Rectal smooth muscle tissue (tissue), 1 donor: ENCODE measurements at regions not wholly inside any gene's neighbourhood (a gene's known extent, or its start where the extent isn't known, plus 50 kb on each side); places are given as distances from the start of the nearest gene placed in this dataset.

ENCODE experiments used
- H3K27ac ChIP-seq: one replicate; pipeline ENCODE4 v1.7.0; 2013; ENCODE audit warnings: low read depth, low read length, inconsistent platforms
- H3K27me3 ChIP-seq: one replicate; pipeline ENCODE4 v1.7.0; 2013; ENCODE audit warnings: low read length; ENCODE audit not compliant: control insufficient read depth, insufficient read depth
- H3K36me3 ChIP-seq: one replicate; pipeline ENCODE4 v1.7.0; 2013; ENCODE audit warnings: low read length; ENCODE audit not compliant: control insufficient read depth, insufficient read depth
- H3K4me1 ChIP-seq: one replicate; pipeline ENCODE4 v1.7.0; 2013; ENCODE audit warnings: low read length; ENCODE audit not compliant: control insufficient read depth, insufficient read depth
- H3K4me3 ChIP-seq: one replicate; pipeline ENCODE4 v1.7.0; 2013; ENCODE audit warnings: low read length
- H3K9ac ChIP-seq: one replicate; pipeline ENCODE4 v1.7.0; 2013; ENCODE audit warnings: low read length

DNA sequence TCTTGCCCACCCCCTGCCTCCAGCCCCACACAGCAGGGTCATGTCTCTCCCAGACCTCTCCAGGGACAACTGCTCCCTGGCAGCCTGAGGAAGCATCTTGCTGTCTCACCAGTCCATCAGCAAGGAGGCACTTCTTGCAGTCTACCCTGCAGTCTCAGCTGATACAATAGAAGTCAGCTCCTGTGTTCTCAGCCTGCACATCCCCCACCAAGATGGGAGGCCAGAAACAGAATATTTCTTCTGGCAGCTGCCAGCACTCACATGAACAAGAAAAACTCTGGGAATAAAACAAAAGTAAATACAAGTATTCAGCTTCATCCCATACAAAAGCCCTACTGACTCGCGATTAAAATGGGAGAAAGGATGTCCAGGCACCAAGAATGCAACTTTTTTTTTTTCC is 457.4 kb upstream of the PROK2 start:
- no peak overlapping the region for H3K9ac ChIP-seq

DNA sequence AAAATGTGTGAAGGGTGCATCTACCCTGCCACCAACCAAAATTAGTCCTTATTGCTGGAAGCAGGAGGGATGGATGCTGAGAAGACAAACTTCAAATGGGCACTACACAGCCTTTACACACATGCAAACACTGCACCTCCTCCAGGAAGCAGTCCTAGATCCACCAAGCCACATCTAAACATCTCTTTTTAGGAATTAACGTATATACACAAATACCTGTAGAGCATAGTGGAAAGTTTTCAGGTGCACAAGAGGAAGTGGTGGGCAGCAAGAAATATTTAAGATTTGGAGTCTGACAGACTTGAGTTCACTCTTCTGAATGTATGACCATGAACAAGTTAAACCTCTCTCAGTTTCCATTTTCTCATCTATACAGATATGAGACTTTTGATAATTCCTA is 456.6 kb upstream of the PROK2 start:
- Histone ChIP-seq H3K27me3 (no peaks in the 10 kb centered on the region), H3K4me3 (no peak overlapping the region), H3K9ac (no peak overlapping the region), H3K4me1 (peaks cover 14% of the 10 kb centered on the region), H3K27ac (no peak overlapping the region), H3K36me3 (no peaks in the 10 kb centered on the region)

More for the DNA sequence above, 457.4 kb upstream of the PROK2 start:
- no peak overlapping the region for H3K27ac ChIP-seq
- no peaks in the 10 kb centered on the region for H3K27me3 ChIP-seq
- H3K4me1 ChIP-seq: peaks cover 21% of the 10 kb centered on the region
- no peak overlapping the region for H3K4me3 ChIP-seq
- no peaks in the 10 kb centered on the region for H3K36me3 ChIP-seq

DNA sequence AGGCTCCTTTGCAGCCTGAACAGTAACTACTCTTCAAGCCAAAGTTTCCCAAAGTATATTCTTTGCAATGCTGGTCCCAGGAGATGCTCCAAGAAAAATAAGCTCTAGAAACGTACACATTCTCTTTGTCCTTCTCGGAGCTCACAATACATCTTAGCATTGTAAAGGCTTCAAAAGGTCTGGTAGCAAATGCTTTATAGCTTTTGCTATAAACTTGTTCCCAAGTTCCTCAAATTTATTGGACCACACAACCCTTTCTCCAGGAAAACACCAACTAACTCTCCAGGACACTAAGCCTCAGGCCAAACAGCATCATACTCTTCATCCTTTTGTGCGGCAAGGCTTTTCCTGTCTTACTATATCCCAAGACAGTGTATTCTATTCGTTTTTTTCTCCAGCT is 455.6 kb upstream of the PROK2 start:
- H3K27ac ChIP-seq: no peak overlapping the region
- peaks cover 10% of the 10 kb centered on the region for H3K4me1 ChIP-seq
- no peak overlapping the region for H3K9ac ChIP-seq

DNA sequence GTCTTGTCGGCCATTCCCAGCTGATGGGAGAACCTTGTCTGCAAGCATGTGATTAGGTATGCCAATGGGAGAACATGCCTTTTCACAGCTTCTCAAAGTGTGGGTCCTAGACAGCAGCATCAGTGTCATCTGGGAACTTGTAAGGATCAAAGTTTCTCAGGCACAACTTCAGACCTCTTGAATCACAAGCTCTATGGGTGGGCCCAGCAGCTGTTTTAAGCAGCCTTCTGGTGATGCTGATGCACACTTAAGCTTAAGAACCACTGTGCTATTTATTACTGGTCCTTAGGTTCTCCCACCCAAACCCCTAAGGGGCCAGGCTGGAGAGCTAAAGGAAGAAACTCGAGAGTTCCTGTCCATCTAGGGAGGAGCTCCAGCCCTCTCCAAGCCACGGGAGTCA is 453.9 kb upstream of the PROK2 start:
- Histone ChIP-seq H3K9ac (no peak overlapping the region), H3K36me3 (no peaks in the 10 kb centered on the region), H3K27me3 (no peaks in the 10 kb centered on the region), H3K27ac (no peak overlapping the region), H3K4me1 (peaks cover 19% of the 10 kb centered on the region), H3K4me3 (no peak overlapping the region)

More for the DNA sequence above, 455.6 kb upstream of the PROK2 start:
- Histone ChIP-seq H3K27me3 (no peaks in the 10 kb centered on the region), H3K36me3 (no peaks in the 10 kb centered on the region), H3K4me3 (no peak overlapping the region)

DNA sequence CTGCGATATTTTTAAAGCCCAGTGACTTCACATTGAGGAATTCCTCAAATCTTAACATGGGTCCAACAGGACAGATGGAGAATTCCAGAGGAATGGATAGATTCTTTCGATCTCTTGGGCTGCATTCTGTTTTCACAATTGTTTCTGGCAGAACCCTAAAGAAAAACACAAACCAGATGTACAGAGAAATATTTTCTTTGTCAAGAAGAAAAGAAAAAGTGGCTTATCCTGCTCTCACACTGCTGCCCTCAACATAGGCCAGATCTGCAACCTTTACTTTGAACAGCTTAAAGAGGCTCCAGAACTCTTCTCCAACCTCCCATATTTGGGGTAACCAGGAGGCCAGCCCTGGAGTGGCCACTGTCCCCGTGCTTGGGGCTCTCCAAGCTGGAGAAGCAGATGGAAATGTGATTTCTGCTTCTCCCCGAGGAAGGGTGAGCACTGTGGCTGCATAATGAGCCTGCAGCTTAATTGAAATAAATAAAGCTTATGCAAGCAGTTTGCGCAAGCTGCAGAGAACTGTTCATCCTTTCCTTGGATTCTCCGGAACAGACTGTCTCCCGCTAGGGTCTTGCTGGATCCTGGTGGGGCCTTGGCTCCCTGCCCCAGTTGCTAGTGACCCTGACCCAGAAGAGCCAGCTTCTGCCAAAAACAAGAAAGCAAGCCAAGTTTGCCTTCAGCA is 453.2 kb upstream of the PROK2 start:
- no peaks in the 10 kb centered on the region for H3K27me3 ChIP-seq
- H3K4me3 ChIP-seq: no peak overlapping the region
- peaks cover 21% of the 10 kb centered on the region for H3K4me1 ChIP-seq
- no peak overlapping the region for H3K9ac ChIP-seq
- no peaks in the 10 kb centered on the region for H3K36me3 ChIP-seq
- H3K27ac ChIP-seq: no peak overlapping the region

DNA sequence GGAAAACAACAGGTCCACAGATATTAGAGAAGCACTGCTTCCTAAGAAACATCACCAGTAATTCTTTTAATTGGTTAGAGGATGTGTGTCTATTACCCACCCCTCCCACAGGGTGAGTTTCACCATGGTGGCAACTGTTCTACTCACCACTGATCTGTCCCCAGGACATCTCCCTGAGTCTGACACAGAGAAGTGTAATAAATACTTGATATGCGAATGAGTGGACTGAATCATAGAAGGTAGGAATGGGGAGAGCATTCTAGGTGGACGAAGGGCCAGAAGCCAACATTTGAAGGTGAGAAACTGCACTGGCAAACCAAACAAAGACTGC is 452.7 kb upstream of the PROK2 start:
- Histone ChIP-seq H3K27ac (no peak overlapping the region), H3K4me3 (no peak overlapping the region), H3K4me1 (peaks cover 21% of the 10 kb centered on the region), H3K36me3 (no peaks in the 10 kb centered on the region), H3K27me3 (no peaks in the 10 kb centered on the region), H3K9ac (no peak overlapping the region)

DNA sequence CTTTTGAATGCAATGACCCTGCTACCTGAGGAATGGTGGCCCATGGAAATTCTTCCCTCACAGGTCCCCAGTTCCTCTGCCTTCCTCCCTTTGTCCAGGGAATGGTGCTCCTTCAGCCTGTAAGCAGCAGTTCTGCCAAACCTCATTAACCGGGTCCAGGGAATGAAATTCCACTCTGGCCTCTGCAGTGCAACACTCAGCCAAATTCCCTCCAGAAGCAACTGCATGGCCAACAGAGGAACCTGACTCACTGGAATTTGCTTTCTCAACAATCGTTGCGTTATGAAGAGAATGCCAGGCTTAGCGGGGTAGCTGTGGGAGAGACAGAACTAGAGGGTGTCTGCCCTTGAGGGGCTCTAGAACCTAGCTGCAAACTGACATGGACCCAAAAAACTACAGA is 449.4 kb upstream of the PROK2 start:
- Histone ChIP-seq H3K27ac (no peak overlapping the region), H3K9ac (no peak overlapping the region), H3K36me3 (no peaks in the 10 kb centered on the region), H3K4me3 (no peak overlapping the region), H3K27me3 (no peaks in the 10 kb centered on the region), H3K4me1 (peaks cover 27% of the 10 kb centered on the region)

DNA sequence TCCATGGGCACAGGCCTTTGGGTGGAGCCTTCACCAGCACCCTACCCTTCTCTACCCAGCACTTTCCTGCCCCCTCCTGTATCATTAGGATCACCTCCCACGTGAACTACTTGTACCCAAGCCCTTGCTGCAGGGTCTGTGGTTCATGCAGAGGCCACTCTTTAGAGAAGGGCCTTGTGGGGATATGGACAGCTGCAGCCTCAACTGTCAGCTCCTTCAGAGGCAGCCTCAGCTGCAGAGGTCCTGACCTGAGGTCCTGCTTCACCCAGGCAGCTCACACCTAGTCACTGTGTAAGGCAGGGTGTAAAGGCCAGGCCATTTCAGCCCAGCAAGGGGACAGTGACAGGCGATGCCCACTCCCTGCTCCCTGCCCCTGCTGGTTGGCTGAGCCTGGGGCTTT is 448.6 kb upstream of the PROK2 start:
- Histone ChIP-seq H3K27ac (no peak overlapping the region), H3K4me3 (no peak overlapping the region), H3K36me3 (no peaks in the 10 kb centered on the region), H3K9ac (no peak overlapping the region), H3K27me3 (no peaks in the 10 kb centered on the region), H3K4me1 (peaks cover 24% of the 10 kb centered on the region)

DNA sequence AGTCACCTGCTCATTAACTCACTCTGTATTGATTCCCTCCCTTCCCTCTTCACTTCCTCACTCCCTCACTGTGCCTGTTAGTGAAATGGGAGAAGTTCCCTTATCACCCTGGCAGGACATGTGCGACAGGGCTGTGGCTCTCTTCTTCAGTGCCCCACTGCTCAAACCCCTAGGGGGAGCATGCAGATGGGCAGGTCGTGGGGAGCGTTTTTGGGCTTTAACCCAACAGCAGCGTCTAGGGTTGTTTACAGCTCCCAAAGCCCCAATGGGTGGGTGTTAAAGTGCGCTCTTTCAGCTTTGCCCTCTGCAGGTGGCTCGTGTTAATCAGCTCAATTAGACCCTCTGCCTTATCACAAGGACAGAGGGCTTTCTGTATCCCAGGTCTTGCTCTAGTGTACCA is 447.8 kb upstream of the PROK2 start:
- Histone ChIP-seq H3K4me1 (peaks cover 18% of the 10 kb centered on the region), H3K27me3 (no peaks in the 10 kb centered on the region)

DNA sequence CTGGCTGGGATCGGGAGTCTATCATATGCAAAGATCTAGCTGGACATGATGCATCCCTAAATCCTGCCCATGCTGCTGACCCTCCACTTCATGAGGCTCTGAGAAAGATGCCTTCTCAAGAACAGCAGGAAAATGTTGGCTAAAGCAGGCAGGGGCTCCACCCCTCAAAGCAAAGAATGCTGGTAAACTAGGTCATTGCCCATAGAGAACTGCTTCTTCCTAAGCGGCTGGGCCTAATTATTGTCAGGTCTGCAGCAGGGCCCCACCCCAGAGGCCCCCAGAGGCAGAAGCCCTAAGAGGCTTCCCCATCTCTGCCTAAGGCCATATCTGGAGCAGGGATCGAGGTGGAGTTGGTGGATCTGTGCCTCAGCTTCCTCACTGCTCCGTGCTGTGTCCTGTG is 447.4 kb upstream of the PROK2 start:
- no peak overlapping the region for H3K27ac ChIP-seq
- no peaks in the 10 kb centered on the region for H3K27me3 ChIP-seq
- H3K9ac ChIP-seq: no peak overlapping the region
- no peaks in the 10 kb centered on the region for H3K36me3 ChIP-seq
- H3K4me3 ChIP-seq: no peak overlapping the region
- H3K4me1 ChIP-seq: peaks cover 17% of the 10 kb centered on the region

More for the DNA sequence above, 447.8 kb upstream of the PROK2 start:
- Histone ChIP-seq H3K27ac (no peak overlapping the region), H3K9ac (no peak overlapping the region), H3K4me3 (no peak overlapping the region), H3K36me3 (no peaks in the 10 kb centered on the region)

DNA sequence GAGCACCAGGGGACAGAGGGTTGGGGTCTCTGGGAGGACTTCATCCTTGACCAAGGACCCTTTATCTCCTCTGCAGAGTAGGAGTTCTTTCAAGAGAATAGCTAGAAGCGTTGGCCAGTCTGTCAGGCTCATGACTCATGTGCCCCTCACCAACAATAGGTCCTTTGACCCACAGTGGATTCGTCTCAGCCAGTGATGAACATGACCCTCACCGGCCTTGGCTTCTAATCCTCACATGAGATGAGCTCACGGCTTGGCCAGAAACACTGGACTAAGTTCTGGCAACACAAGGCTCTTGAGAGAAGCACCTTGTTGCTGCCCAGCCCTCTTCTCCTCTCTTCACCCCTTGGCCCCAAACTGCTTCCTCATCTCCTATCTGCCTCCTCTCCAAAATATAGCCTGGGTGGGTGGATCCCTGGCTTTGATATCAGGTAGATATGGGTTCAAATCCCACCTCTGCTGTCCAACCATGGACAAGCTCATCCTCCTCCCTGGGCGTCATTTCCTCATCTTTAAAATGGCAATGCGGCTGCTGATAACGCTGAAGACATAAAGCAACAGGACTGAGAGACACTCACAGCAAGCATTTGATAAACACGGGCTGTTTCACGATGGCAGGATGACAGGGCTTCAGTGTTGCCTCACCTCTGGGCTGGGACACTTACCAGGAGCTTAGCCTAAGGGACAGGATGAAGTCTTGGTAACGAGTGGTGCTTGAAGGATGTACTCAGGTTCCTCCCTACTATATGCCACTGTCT is 446.7 kb upstream of the PROK2 start:
- no peak overlapping the region for H3K4me3 ChIP-seq
- H3K27ac ChIP-seq: no peak overlapping the region
- H3K4me1 ChIP-seq: peaks cover 17% of the 10 kb centered on the region
- H3K27me3 ChIP-seq: no peaks in the 10 kb centered on the region
- H3K36me3 ChIP-seq: no peaks in the 10 kb centered on the region
- no peak overlapping the region for H3K9ac ChIP-seq

DNA sequence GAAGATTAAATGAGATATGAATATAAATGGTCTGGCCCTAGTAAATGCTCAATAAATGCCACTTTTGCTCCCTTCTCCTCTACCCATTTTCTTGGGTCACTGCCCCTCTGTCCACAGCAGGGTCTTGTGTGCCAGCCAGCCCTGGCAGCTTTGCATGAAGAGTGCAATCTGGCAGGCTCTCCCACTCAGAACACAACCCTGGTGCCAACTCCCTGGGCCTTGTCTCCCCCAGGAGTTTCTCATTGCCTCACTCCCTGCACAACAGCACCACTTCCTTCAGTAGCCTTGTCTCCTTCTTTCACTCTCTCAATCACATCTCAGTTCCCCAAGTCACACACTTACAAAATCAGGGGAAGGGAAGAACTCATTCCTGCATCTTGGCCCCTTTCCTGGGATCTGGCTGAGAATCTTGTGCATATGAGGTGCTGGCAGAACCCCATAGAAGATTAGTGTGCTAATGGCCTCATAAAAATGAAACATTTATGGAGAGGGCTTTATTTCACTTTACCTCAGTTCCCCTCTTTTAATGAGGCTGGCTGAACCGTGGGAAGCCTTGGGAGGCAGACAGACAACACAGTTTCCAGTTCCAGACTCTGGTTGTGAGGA is 445.9 kb upstream of the PROK2 start:
- no peaks in the 10 kb centered on the region for H3K27me3 ChIP-seq
- peaks cover 17% of the 10 kb centered on the region for H3K4me1 ChIP-seq
- H3K4me3 ChIP-seq: no peak overlapping the region
- H3K36me3 ChIP-seq: no peaks in the 10 kb centered on the region
- H3K9ac ChIP-seq: no peak overlapping the region
- no peak overlapping the region for H3K27ac ChIP-seq

DNA sequence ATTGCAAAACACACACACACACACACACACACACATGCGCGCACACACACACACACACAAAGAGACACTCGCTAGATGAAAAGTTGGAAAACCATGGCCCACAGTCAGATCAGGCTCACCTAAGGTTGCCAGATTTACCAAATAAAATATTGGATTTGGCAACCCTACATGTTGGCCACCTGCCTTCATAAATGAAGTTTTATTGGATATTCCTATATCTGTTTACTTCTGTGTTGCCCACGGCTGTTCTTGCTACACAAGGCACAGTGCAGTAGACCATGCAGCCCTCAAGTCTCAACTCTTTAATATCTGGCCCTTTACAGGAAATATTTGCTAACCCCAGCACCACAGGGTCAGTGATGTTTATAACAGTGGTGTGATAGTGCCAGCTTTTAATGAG is 445.0 kb upstream of the PROK2 start:
- no peak overlapping the region for H3K4me3 ChIP-seq
- H3K36me3 ChIP-seq: no peaks in the 10 kb centered on the region
- no peaks in the 10 kb centered on the region for H3K27me3 ChIP-seq
- no peak overlapping the region for H3K27ac ChIP-seq
- peaks cover 17% of the 10 kb centered on the region for H3K4me1 ChIP-seq
- no peak overlapping the region for H3K9ac ChIP-seq
